ENCODE measurements at regions not wholly inside any gene's neighbourhood (a gene's known extent, or its start where the extent isn't known, plus 50 kb on each side); places are given as distances from the start of the nearest gene placed in this dataset.

DNA sequence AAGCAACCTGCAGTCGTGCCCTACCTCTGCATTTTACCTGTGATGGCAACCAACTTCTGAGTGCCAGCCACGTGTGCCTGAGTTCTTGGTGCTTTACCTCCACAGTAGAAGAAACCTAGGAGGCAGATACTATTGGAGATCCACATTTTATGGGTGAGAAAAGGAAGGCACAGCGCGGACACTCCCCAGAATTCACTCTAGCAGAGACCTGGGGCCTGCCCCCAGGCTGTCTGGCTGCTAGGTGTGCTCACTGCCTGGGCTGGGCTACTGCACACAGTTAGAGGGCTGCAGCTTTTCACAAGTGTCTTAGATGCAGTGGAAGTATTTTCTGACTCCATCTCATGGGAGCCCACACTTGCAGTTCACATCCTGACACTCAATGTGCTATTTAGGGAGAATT, 598.8 kb upstream of the ADAMTS16 start:
- no peak overlapping the region for H2AK5ac ChIP-seq (ENCODE audit: insufficient read length, low read length)
- no peak overlapping the region for H3K9ac ChIP-seq (ENCODE audit: extremely low read depth, insufficient read length, low read length)
- H3K4me2 ChIP-seq (ENCODE audit: insufficient read depth, insufficient read length, low read length): no peak overlapping the region
- H3K27me3 ChIP-seq (ENCODE audit: insufficient read depth, low read length): no peaks in the 10 kb centered on the region
- no peak overlapping the region for H3K27ac ChIP-seq (ENCODE audit: insufficient read length, low read depth, low read length)
- H3K79me1 ChIP-seq (ENCODE audit: insufficient read depth, low read depth, low read length, poor library complexity, severe bottlenecking): no peaks in the 10 kb centered on the region
- no peak overlapping the region for H2BK15ac ChIP-seq (ENCODE audit: low read depth, low read length)
- Mint-ChIP-seq H3K9me3 (no peaks in the 10 kb centered on the region), H3K36me3 (ENCODE audit: insufficient read depth in 1 of 3, low read depth in 3 of 3) (no peaks in the 10 kb centered on the region; a peak in 1 of 7 replicates), H3K4me1 (peaks cover 26 to 41% of the 10 kb centered on the region in 2 experiments), H3K27ac (no peak overlapping the region), H3K27me3 (ENCODE audit: low read depth) (no peaks in the 10 kb centered on the region; the same call in 1 of the 2 replicates), H3K4me3 (no peak overlapping the region)
- no peak overlapping the region for H3K56ac ChIP-seq (ENCODE audit: insufficient read length, low read depth, low read length)
- no peaks in the 10 kb centered on the region for H3K23me2 ChIP-seq (ENCODE audit: insufficient read length, low read depth, low read length, poor library complexity, severe bottlenecking)
- no peaks in the 10 kb centered on the region for H3K9me3 ChIP-seq (ENCODE audit: control insufficient read depth, low read depth, low read length)
- no peak overlapping the region for H4K5ac ChIP-seq (ENCODE audit: insufficient read length, low read depth, low read length)
- H3K4me1 ChIP-seq (ENCODE audit: insufficient read depth, low read length): peaks cover 5% of the 10 kb centered on the region; the same call in 1 of the 2 replicates
- H2BK20ac ChIP-seq (ENCODE audit: low read depth, low read length, poor library complexity, severe bottlenecking): no peak overlapping the region
- TF ChIP-seq, protein P1, sequence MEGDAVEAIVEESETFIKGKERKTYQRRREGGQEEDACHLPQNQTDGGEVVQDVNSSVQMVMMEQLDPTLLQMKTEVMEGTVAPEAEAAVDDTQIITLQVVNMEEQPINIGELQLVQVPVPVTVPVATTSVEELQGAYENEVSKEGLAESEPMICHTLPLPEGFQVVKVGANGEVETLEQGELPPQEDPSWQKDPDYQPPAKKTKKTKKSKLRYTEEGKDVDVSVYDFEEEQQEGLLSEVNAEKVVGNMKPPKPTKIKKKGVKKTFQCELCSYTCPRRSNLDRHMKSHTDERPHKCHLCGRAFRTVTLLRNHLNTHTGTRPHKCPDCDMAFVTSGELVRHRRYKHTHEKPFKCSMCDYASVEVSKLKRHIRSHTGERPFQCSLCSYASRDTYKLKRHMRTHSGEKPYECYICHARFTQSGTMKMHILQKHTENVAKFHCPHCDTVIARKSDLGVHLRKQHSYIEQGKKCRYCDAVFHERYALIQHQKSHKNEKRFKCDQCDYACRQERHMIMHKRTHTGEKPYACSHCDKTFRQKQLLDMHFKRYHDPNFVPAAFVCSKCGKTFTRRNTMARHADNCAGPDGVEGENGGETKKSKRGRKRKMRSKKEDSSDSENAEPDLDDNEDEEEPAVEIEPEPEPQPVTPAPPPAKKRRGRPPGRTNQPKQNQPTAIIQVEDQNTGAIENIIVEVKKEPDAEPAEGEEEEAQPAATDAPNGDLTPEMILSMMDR (conservative IDR thresholded peaks at IDR 0.05): no peak
- no peak for DNase-seq
- H3K23ac ChIP-seq (ENCODE audit: insufficient read length, low read depth, low read length): no peak overlapping the region
- H4K20me1 ChIP-seq (ENCODE audit: control insufficient read depth, insufficient read depth, insufficient read length): no peaks in the 10 kb centered on the region
- H3K4ac ChIP-seq (ENCODE audit: low read depth, low read length): no peak overlapping the region
- H2AFZ ChIP-seq (ENCODE audit: low read length): no peak overlapping the region
- H4K91ac ChIP-seq (ENCODE audit: insufficient read length, low read depth, low read length): no peak overlapping the region
- no peak overlapping the region for H2BK5ac ChIP-seq (ENCODE audit: insufficient read length, low read length)
- no peak overlapping the region for H4K8ac ChIP-seq (replicated peaks; ENCODE audit: insufficient read length, low read depth, low read length)
- H3K18ac ChIP-seq (ENCODE audit: insufficient read length, low read depth, low read length): no peak overlapping the region
- no peak overlapping the region for H2BK120ac ChIP-seq (ENCODE audit: low read depth, low read length, poor library complexity, severe bottlenecking)
- no peaks in the 10 kb centered on the region for H3K79me2 ChIP-seq (ENCODE audit: insufficient read depth, low read length)
- WGBS (ENCODE audit: extremely low coverage, insufficient read length, low lambda C conversion rate): no CpG with 5 or more reads among the region's 4 CpGs
- no peak overlapping the region for H3T11ph ChIP-seq (ENCODE audit: low read length)
- no peak overlapping the region for H3K14ac ChIP-seq (ENCODE audit: insufficient read depth, low read length)
- no peak overlapping the region for H2BK12ac ChIP-seq (ENCODE audit: insufficient read length, low read depth, low read length)

Data from H9 (cell line).